NCI-H345 (cell line): ENCODE measurements at regions not wholly inside any gene's neighbourhood (a gene's known extent, or its start where the extent isn't known, plus 50 kb on each side); places are given as distances from the start of the nearest gene placed in this dataset.

ENCODE experiments used
- DNase-seq: peaks from one replicate; lab custom pipeline; 2025; lab: John Stamatoyannopoulos, UW

GRCh38 chr3:18036450-18036815 lies 294.0 kb upstream of the TBC1D5 start:
- no peak for DNase-seq

- no peak for DNase-seq
Observed at GRCh38 chr3:18035641-18036449, 293.4 kb upstream of the TBC1D5 start.

GRCh38 chr3:18033581-18034108 lies 291.2 kb upstream of the TBC1D5 start:
- DNase-seq, result no peak

GRCh38 chr3:18030371-18030870 lies 288.0 kb upstream of the TBC1D5 start:
- DNase-seq, result no peak

GRCh38 chr3:18027161-18027939 lies 284.9 kb upstream of the TBC1D5 start:
- no peak for DNase-seq

GRCh38 chr3:18024715-18025114 lies 282.3 kb upstream of the TBC1D5 start:
- DNase-seq, result no peak

- no peak for DNase-seq
Observed at GRCh38 chr3:18019161-18019495, 276.7 kb upstream of the TBC1D5 start.

GRCh38 chr3:18018491-18019160 lies 276.2 kb upstream of the TBC1D5 start:
- no peak for DNase-seq

- no peak for DNase-seq
Observed at GRCh38 chr3:18016366-18016765, 273.9 kb upstream of the TBC1D5 start.

GRCh38 chr3:18012933-18013332 lies 270.5 kb upstream of the TBC1D5 start:
- no peak for DNase-seq

- DNase-seq, result no peak
Observed at GRCh38 chr3:18012436-18012835, 270.0 kb upstream of the TBC1D5 start.

GRCh38 chr3:18011387-18011786 lies 269.0 kb upstream of the TBC1D5 start:
- DNase-seq, result no peak

GRCh38 chr3:18010001-18010400 lies 267.6 kb upstream of the TBC1D5 start:
- DNase-seq, result no peak

- DNase-seq, result no peak
Observed at GRCh38 chr3:18008706-18009368, 266.4 kb upstream of the TBC1D5 start.

GRCh38 chr3:18007980-18008379 lies 265.5 kb upstream of the TBC1D5 start:
- DNase-seq, result no peak

- no peak for DNase-seq
Observed at GRCh38 chr3:17995769-17996168, 253.3 kb upstream of the TBC1D5 start.

GRCh38 chr3:17994167-17994566 lies 251.7 kb upstream of the TBC1D5 start:
- no peak for DNase-seq

- DNase-seq, result no peak
Observed at GRCh38 chr3:17990390-17990789, 248.0 kb upstream of the TBC1D5 start.

GRCh38 chr3:17986348-17986816 lies 244.0 kb upstream of the TBC1D5 start:
- no peak for DNase-seq

- no peak for DNase-seq
Observed at GRCh38 chr3:17985658-17986347, 243.4 kb upstream of the TBC1D5 start.

- no peak for DNase-seq
Observed at GRCh38 chr3:17983106-17983505, 240.7 kb upstream of the TBC1D5 start.
